ENCODE measurements at regions not wholly inside any gene's neighbourhood (a gene's known extent, or its start where the extent isn't known, plus 50 kb on each side); places are given as distances from the start of the nearest gene placed in this dataset.

DNA sequence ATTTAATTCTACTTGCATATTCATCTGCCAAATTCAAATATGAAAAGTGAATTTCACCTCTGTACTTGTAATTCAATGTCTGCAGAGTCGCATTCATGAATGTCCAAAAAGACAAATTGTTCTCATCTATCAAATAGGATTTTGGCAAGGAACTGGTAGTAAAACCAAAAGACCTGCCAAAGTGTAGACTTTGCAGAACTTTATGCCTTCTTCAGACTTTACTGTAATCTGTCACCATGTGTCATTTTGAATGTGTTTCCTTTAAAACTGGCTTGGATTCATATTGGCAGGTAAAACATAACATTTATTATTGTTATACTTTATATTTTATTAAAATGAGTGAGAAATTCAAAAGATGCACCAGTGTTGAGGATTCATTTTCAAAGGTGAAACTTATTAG, 701.9 kb upstream of the LINC00305 start:
- no peak for ATAC-seq (replicated peaks)
- Mint-ChIP-seq H3K9me3 (peaks cover 6 to 28% of the 10 kb centered on the region in 2 donors), H3K4me3 (no peak overlapping the region), H3K27ac (no peak overlapping the region), H3K27me3 (no peaks in the 10 kb centered on the region), H3K4me1 (ENCODE audit: low read depth in 2 of 2) (no peaks in the 10 kb centered on the region), H3K36me3 (ENCODE audit: insufficient read depth) (no peaks in the 10 kb centered on the region)
- DNase-seq, result no peak

DNA sequence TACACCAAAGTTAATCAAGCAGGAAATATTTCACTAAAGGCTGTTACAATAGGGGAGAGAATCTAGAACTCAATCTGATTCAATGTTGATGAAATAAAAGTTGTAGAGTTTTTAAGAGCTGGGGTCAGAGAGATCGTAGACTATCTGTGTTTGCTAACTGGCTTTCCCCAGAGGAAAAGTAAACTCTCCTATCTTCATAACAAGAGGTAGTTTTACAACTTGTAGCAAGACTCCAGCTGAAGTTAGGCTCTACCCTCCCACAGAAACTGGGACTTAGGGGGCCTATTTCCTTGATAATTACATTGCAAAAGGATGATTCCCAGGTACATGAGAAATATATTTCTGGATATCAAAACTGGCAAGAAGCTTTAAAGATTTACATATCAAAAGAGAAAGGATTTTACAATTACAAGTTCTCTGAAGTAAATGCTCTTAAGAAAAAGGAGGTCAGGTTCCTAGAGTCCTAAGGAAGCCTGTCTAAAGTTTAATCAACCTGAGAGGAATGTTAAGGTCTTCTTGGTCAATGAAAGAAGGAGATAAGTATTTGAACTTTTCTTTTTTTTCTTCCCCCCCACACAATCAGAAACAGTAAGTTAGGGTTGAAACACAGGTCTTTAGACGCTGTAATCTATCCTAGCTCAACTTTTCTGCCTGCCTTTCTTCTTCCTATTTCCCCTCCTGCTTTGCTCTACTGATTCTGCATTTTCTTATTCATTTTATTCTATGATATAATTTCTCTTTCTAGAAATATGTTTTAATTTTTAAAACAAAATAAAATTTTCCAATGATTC, 692.2 kb upstream of the LINC00305 start:
- DNase-seq (no peak), ATAC-seq (replicated peaks) (no peak)
- Mint-ChIP-seq H3K36me3 (ENCODE audit: insufficient read depth) (no peaks in the 10 kb centered on the region), H3K27ac (no peak overlapping the region), H3K27me3 (no peaks in the 10 kb centered on the region), H3K4me3 (no peak overlapping the region), H3K9me3 (peaks cover 2 to 11% of the 10 kb centered on the region in 2 donors), H3K4me1 (ENCODE audit: low read depth in 2 of 2) (no peaks in the 10 kb centered on the region)

DNA sequence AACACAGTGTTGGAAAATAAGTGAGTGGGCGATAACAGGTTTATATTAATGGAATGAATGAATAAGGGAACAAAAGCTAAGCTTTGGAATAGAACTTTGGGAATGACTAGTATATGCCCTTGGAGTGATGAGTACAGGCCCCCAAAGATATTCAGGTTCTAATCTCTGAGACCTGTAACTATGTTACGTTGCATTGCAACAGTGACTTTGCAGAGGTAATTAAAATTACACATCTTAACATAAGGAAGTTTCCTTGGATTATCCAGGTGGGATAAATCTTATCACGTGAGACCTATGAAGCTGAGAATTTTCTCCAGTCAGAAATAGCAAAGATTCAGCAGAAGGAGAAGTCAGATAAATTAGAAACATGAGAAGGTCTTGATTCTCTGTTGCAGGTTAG, 661.5 kb upstream of the LINC00305 start:
- ATAC-seq (replicated peaks), result no peak
- Mint-ChIP-seq H3K9me3 (peaks cover 13 to 33% of the 10 kb centered on the region in 2 donors), H3K36me3 (ENCODE audit: insufficient read depth) (no peaks in the 10 kb centered on the region), H3K4me3 (no peak overlapping the region), H3K27ac (no peak overlapping the region), H3K27me3 (no peaks in the 10 kb centered on the region), H3K4me1 (ENCODE audit: low read depth in 2 of 2) (no peaks in the 10 kb centered on the region)
- no peak for DNase-seq

DNA sequence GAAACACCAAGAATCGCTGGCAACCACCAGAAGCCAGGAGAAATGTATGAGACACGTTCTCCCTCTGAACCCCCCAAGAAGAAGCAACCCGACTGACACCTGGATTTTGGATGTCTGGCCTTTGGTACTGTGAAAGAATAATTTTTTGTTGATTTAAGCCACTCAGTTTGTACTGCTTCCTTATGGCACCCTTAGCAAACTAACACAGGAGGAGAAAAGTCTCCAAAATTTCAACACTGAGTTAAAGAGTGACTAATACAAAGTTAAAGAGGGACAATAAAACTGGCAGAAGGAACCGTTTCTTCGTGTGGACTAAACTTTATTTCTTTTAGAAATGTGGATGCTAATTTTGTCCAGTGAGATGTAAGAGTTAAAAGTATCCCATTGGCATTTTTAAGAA, 660.9 kb upstream of the LINC00305 start:
- H3K9me3 Mint-ChIP-seq, result peaks cover 13 to 30% of the 10 kb centered on the region in 2 donors
- ATAC-seq (replicated peaks), result no peak
- H3K4me3 Mint-ChIP-seq, result no peak overlapping the region
- no peaks in the 10 kb centered on the region for H3K36me3 Mint-ChIP-seq (ENCODE audit: insufficient read depth)
- no peaks in the 10 kb centered on the region for H3K27me3 Mint-ChIP-seq
- H3K27ac Mint-ChIP-seq, result no peak overlapping the region
- no peaks in the 10 kb centered on the region for H3K4me1 Mint-ChIP-seq (ENCODE audit: low read depth in 2 of 2)
- no peak for DNase-seq

DNA sequence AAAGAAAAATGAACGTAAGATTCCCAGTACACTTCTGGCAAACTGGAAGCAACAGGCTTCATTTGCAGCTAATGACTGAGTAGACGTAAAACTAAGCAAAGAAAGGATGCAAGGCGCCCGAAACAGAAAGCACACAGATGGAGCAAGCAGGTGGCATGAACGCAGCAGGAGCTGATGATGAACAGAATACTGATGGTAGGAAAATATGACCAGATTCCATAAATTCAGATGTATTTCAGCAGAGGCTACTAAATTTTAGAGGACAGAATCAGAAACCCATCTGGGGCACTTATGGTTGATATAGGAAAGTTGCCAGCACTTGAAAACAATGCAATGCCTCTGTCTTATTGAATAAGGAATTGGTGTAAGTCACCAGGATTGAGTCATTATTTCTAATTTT, 658.7 kb upstream of the LINC00305 start:
- Mint-ChIP-seq H3K4me3 (no peak overlapping the region), H3K27me3 (no peaks in the 10 kb centered on the region), H3K27ac (no peak overlapping the region)

DNA sequence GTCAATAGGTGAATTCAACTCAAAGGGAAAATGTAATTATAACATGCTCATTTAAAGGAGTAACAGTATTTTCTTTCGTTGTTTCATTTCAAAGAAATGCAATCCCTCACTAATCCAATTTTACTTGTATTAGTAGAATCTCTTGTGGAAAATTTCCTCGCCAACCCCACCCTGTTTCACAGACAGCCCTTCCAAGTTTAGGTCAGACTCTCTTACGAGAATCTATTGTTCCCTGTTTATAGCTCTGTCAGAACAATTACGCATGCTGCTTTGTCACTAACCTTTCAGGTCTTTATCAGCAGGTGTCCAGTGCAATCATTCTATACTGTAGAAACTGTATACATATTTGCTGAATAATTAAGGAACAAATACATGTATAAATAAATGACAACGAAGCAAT, 657.8 kb upstream of the LINC00305 start:
- H3K27me3 Mint-ChIP-seq, result no peaks in the 10 kb centered on the region
- peaks cover 3 to 12% of the 10 kb centered on the region in 2 donors for H3K9me3 Mint-ChIP-seq
- H3K36me3 Mint-ChIP-seq (ENCODE audit: insufficient read depth), result no peaks in the 10 kb centered on the region
- DNase-seq (no peak), ATAC-seq (replicated peaks) (no peak)
- no peak overlapping the region for H3K4me3 Mint-ChIP-seq
- no peak overlapping the region for H3K27ac Mint-ChIP-seq
- no peaks in the 10 kb centered on the region for H3K4me1 Mint-ChIP-seq (ENCODE audit: low read depth in 2 of 2)

More for the DNA sequence above, 658.7 kb upstream of the LINC00305 start:
- Mint-ChIP-seq H3K36me3 (ENCODE audit: insufficient read depth) (no peaks in the 10 kb centered on the region), H3K9me3 (peaks cover 3 to 12% of the 10 kb centered on the region in 2 donors), H3K4me1 (ENCODE audit: low read depth in 2 of 2) (no peaks in the 10 kb centered on the region)
- ATAC-seq (replicated peaks), result no peak
- no peak for DNase-seq

DNA sequence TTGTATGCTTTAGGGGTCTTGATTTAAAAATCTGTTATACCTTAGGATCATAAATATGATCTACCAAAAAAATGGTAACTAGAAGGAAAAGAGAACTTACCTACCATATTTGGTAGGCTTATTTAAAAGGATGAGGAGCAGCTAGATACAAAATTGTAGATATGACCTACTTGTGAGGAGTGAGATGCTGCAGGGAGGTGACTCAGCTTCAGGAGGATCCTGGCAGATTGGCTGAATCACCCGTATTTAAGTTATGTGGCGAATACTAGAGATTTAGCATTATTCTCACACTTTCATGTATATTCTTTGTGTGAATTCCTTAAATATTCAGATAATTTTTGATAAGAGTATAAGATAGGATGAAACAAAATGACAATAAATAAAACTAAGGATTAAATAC, 657.3 kb upstream of the LINC00305 start:
- H3K9me3 Mint-ChIP-seq, result peaks cover 3 to 11% of the 10 kb centered on the region in 2 donors
- H3K4me3 Mint-ChIP-seq, result no peak overlapping the region
- ATAC-seq (replicated peaks) (no peak), DNase-seq (no peak)
- no peaks in the 10 kb centered on the region for H3K4me1 Mint-ChIP-seq (ENCODE audit: low read depth in 2 of 2)
- no peak overlapping the region for H3K27ac Mint-ChIP-seq
- no peaks in the 10 kb centered on the region for H3K27me3 Mint-ChIP-seq
- no peaks in the 10 kb centered on the region for H3K36me3 Mint-ChIP-seq (ENCODE audit: insufficient read depth)

DNA sequence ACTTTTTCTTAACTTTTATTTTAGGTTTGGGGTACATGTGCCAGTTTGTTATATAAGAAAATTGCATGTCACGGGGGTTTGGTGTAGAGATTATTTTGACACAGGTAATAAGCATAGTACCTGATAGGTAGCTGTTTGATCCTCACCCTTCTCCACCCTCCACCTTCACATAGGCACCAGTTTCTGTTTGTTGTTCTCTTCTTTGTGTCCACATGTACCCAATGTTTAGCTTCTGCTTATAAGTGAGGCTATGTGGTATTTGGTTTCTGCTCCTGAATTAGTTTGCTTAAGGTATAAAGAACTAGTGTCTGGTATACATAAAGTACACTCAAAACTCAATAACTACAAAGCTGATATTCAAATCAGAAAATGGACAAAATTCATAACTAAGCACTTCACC, 654.6 kb upstream of the LINC00305 start:
- no peak for ATAC-seq (replicated peaks)
- no peak overlapping the region for H3K27ac Mint-ChIP-seq
- no peaks in the 10 kb centered on the region for H3K36me3 Mint-ChIP-seq (ENCODE audit: insufficient read depth)

DNA sequence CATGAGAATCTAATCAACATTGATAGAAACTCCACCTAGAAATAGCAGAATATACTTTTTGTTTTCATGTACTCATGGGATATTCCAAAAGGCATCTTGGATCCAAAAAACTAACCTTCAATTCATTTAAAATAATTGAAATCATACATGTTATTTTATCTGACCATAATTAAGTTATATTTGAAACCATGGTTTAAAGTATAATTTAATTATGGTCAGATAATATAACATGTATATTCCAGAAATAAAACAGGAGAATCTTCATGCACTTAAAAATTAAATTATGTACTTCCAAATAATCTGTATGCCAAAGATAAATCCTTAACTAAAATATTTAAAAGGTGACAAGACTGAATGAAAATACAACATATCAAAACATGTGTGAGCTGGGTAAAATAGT, 651.3 kb upstream of the LINC00305 start:
- Mint-ChIP-seq H3K4me3 (no peak overlapping the region), H3K4me1 (ENCODE audit: low read depth in 2 of 2) (no peaks in the 10 kb centered on the region), H3K36me3 (ENCODE audit: insufficient read depth) (no peaks in the 10 kb centered on the region), H3K27ac (no peak overlapping the region), H3K27me3 (no peaks in the 10 kb centered on the region), H3K9me3 (peaks cover 6 to 9% of the 10 kb centered on the region in 2 donors)
- ATAC-seq (replicated peaks) (no peak), DNase-seq (no peak)

More for the DNA sequence above, 654.6 kb upstream of the LINC00305 start:
- no peak for DNase-seq
- H3K4me3 Mint-ChIP-seq, result no peak overlapping the region
- H3K9me3 Mint-ChIP-seq, result peaks cover 0 to 5% of the 10 kb centered on the region in 2 donors
- H3K4me1 Mint-ChIP-seq (ENCODE audit: low read depth in 2 of 2), result no peaks in the 10 kb centered on the region
- H3K27me3 Mint-ChIP-seq, result no peaks in the 10 kb centered on the region

DNA sequence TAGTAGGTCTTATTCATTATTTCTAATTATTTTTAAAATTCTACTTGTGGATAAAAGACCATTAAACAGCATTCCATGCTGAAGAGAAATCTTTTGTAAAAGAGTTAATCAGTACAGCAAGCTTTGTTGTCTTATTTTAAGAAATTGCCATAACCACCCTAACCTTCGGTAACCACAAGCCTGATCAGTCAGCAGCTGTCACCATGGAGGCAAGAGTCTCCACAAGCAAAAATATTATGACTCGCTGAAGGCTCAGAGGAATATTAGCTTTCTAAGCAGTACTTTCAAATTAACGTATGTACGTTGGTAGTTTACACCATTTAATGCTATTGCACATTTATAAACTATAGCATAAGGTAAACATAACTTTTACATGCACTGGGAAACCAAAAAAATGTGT, 650.5 kb upstream of the LINC00305 start:
- Mint-ChIP-seq H3K27ac (no peak overlapping the region), H3K27me3 (no peaks in the 10 kb centered on the region), H3K4me1 (ENCODE audit: low read depth in 2 of 2) (no peaks in the 10 kb centered on the region), H3K4me3 (no peak overlapping the region), H3K9me3 (peaks cover 6 to 9% of the 10 kb centered on the region in 2 donors), H3K36me3 (ENCODE audit: insufficient read depth) (no peaks in the 10 kb centered on the region)
- ATAC-seq (replicated peaks) (no peak), DNase-seq (no peak)

DNA sequence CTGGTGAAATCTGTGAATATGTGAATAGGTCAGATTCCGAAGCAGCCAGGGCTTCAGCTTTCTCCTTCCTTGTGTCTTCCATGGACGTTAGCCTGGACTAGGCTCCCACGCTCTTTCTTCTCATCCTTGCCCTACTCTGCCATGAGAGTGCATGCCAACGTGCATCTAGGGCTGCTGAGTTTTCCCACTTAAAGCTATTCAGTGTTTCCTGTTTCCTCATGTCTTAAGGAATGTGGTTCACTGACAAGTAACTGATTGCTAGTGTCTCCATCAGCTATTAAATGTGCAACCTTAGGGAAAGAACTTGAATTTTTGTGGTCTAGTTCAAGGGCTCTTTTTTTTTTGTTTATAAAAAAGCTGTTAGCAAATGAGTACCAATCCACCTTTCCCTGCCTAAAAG, 642.3 kb upstream of the LINC00305 start:
- no peak overlapping the region for H3K27ac Mint-ChIP-seq
- H3K9me3 Mint-ChIP-seq, result peaks cover 7 to 15% of the 10 kb centered on the region in 2 donors
- H3K4me3 Mint-ChIP-seq, result no peak overlapping the region
- ATAC-seq (replicated peaks) (no peak), DNase-seq (no peak)
- H3K27me3 Mint-ChIP-seq, result no peaks in the 10 kb centered on the region
- H3K36me3 Mint-ChIP-seq (ENCODE audit: insufficient read depth), result no peaks in the 10 kb centered on the region
- no peaks in the 10 kb centered on the region for H3K4me1 Mint-ChIP-seq (ENCODE audit: low read depth in 2 of 2)

DNA sequence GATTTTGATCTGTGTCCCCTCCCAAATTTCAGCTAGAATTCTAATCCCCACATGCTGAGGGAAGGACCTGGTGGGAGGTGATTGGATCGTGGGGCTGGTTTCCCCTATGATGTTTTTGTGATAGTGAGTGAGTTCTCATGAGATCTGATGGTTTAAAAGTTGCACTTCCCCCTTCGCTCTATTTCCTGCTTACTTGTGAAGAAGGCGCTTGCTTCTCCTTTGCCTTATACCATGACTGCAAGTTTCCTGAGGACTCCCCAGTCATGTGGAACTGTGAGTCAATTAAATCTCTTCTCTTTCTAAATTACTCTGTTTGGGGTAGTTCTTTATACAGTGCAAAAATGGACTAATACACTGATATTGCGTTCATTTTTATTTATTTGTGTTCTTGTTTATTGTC, 636.8 kb upstream of the LINC00305 start:
- Mint-ChIP-seq H3K27ac (no peak overlapping the region), H3K9me3 (peaks cover 14 to 17% of the 10 kb centered on the region in 2 donors), H3K4me3 (no peak overlapping the region), H3K27me3 (no peaks in the 10 kb centered on the region), H3K36me3 (ENCODE audit: insufficient read depth) (no peaks in the 10 kb centered on the region), H3K4me1 (ENCODE audit: low read depth in 2 of 2) (no peaks in the 10 kb centered on the region)
- no peak for DNase-seq
- ATAC-seq (replicated peaks), result no peak

DNA sequence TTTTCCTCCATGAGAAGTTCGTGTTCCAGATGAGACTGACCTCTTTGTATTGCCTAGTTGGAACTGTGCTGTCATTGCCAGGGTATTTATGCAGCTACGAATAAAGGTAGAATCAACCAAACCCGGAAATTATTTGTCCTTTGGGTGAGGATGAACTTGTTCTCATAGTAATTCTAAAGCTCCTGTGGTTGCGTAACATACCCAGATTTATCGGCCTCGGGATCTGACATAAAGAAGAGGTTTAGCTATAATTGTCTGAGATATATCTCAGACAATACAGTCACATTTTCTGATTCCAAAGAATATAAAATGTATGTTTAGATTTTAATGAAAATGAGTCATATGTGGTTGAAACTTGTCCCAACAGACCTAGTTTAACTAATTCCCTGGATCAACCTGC, 628.7 kb upstream of the LINC00305 start:
- DNase-seq (no peak), ATAC-seq (replicated peaks) (no peak)

DNA sequence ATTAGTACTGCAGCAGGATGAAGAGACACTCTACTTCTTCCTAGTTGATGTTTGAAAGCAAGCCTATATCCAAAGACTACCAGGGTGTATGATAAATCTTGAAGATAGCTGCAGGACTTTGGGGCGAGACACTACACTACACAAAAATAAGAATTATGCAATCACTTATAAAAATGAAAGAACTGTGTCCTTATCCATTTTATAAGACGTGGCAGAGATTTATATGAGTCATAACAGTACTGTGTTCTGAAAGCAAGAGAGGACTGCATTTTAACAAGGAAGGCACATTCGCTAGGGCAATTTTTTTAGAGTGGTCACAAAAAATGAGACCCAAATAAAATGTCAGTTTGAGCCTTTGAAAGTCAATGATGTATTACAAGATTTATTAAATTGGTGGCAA, 617.0 kb upstream of the LINC00305 start:
- no peak for DNase-seq
- H3K4me3 Mint-ChIP-seq, result no peak overlapping the region
- H3K4me1 Mint-ChIP-seq (ENCODE audit: low read depth in 2 of 2), result no peaks in the 10 kb centered on the region
- no peaks in the 10 kb centered on the region for H3K27me3 Mint-ChIP-seq
- H3K36me3 Mint-ChIP-seq (ENCODE audit: insufficient read depth), result no peaks in the 10 kb centered on the region
- peaks cover 10 to 20% of the 10 kb centered on the region in 2 donors for H3K9me3 Mint-ChIP-seq
- no peak overlapping the region for H3K27ac Mint-ChIP-seq
- ATAC-seq (replicated peaks), result no peak

More for the DNA sequence above, 628.7 kb upstream of the LINC00305 start:
- H3K4me1 Mint-ChIP-seq (ENCODE audit: low read depth in 2 of 2), result no peaks in the 10 kb centered on the region
- H3K9me3 Mint-ChIP-seq, result peaks cover 4 to 7% of the 10 kb centered on the region in 2 donors
- H3K4me3 Mint-ChIP-seq, result no peak overlapping the region
- no peak overlapping the region for H3K27ac Mint-ChIP-seq
- no peaks in the 10 kb centered on the region for H3K27me3 Mint-ChIP-seq
- no peaks in the 10 kb centered on the region for H3K36me3 Mint-ChIP-seq (ENCODE audit: insufficient read depth)

Data from effector memory CD8-positive, alpha-beta T cell (primary cell).